Natural killer cell treated with Interleukin-12 subunit alpha and Interleukin-12 subunit beta and Interleukin-15 and Interleukin-18, amount 100 ng/mL, for 72 hours (primary cell): ENCODE measurements at regions not wholly inside any gene's neighbourhood (a gene's known extent, or its start where the extent isn't known, plus 50 kb on each side); places are given as distances from the start of the nearest gene placed in this dataset.

ENCODE experiments used
- ATAC-seq, 2 donors: fragments of 150-1000 bp; cut with Tn5 transposase in 1 of 2; sonication (Bioruptor Pico), chemical (Tn5 transposase) in 1 of 2; 2 replicates each; pipeline ENCODE4 v1.10.0; 2021
- DNase-seq: peaks from one replicate; pipeline ENCODE4 v3.0.0; 2022; ENCODE audit warnings: low spot score
- H3K27ac Mint-ChIP-seq, 2 donors: 1 replicate in 1 of 2; 2 replicates in 1 of 2; pipeline ENCODE4 v1.8.0; 2022; ENCODE audit warnings: mixed read lengths in 2 of 2, mild to moderate bottlenecking in 1 of 2, moderate library complexity in 1 of 2
- H3K27me3 Mint-ChIP-seq, 2 donors: 1 replicate in 1 of 2; 2 replicates in 1 of 2; pipeline ENCODE4 v1.8.0; 2022; ENCODE audit warnings: mixed read lengths in 2 of 2
- H3K36me3 Mint-ChIP-seq: one replicate; pipeline ENCODE4 v1.8.0; 2022; ENCODE audit warnings: mixed read lengths
- H3K4me1 Mint-ChIP-seq, 2 donors: 1 replicate in 1 of 2; 2 replicates in 1 of 2; pipeline ENCODE4 v1.8.0; 2022; ENCODE audit warnings: low read depth in 2 of 2, mixed read lengths in 2 of 2, mild to moderate bottlenecking in 1 of 2
- H3K4me3 Mint-ChIP-seq: one replicate; pipeline ENCODE4 v1.8.0; 2022; ENCODE audit warnings: mixed read lengths
- H3K9me3 Mint-ChIP-seq: 2 replicates; pipeline ENCODE4 v1.8.0; 2022; ENCODE audit warnings: mixed read lengths

DNA sequence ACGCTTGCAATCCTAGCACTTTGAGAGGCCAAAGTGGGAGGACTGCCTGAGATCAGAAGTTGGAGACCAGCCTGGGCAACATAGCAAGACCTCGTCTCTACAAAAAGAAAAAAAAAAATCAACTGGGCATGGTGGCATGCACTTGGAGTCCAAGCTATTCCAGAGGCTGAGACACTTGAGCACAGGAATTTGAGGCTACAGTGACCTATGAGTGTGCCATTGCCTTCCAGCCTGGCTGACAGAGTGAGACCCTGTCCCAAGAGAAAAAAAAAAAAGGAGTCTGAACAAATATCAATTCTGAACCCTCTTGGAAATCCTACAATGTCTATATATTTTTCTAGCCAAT lies 126.8 kb upstream of the NRP1 start:
- H3K27ac Mint-ChIP-seq, result no peak overlapping the region
- peaks cover 0 to 3% of the 10 kb centered on the region in 2 donors for H3K27me3 Mint-ChIP-seq
- H3K36me3 Mint-ChIP-seq, result no peaks in the 10 kb centered on the region
- no peak overlapping the region for H3K4me3 Mint-ChIP-seq
- DNase-seq (no peak), ATAC-seq (no peak)
- H3K4me1 Mint-ChIP-seq, result no peaks in the 10 kb centered on the region
- H3K9me3 Mint-ChIP-seq, result no peaks in the 10 kb centered on the region

GRCh38 chr10:33460505-33461294 lies 126.2 kb upstream of the NRP1 start:
- Mint-ChIP-seq H3K4me1 (no peaks in the 10 kb centered on the region), H3K9me3 (no peaks in the 10 kb centered on the region), H3K27ac (no peak overlapping the region), H3K27me3 (peaks cover 0 to 3% of the 10 kb centered on the region in 2 donors), H3K36me3 (no peaks in the 10 kb centered on the region), H3K4me3 (no peak overlapping the region)
- no peak for ATAC-seq
- no peak for DNase-seq

DNA sequence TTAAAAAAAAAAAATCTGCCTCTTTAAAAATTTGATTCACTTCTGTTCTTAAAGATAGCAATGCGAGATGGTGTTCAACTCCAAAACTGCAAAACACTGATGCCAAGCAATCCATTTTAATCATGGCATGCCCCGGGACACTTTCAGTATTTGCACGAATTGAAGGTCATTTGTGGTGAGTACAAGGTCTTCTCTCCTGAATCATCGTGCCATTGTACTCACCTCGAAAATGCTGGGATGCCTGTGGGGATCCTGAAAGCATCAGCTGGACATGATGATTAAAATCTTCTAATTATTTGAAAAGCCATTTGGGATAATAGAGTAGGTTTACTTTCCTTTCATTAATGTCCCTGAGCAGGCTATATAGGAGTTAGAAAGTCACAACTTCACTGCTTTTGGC lies 125.1 kb upstream of the NRP1 start:
- no peaks in the 10 kb centered on the region for H3K27me3 Mint-ChIP-seq
- no peaks in the 10 kb centered on the region for H3K36me3 Mint-ChIP-seq
- no peak for DNase-seq
- H3K27ac Mint-ChIP-seq, result no peak overlapping the region
- ATAC-seq, result no peak
- no peaks in the 10 kb centered on the region for H3K4me1 Mint-ChIP-seq
- no peak overlapping the region for H3K4me3 Mint-ChIP-seq
- no peaks in the 10 kb centered on the region for H3K9me3 Mint-ChIP-seq

GRCh38 chr10:33455029-33455428 lies 120.6 kb upstream of the NRP1 start:
- Mint-ChIP-seq H3K27ac (no peak overlapping the region), H3K4me3 (no peak overlapping the region), H3K4me1 (no peaks in the 10 kb centered on the region), H3K9me3 (peaks cover 4% of the 10 kb centered on the region), H3K36me3 (peaks cover 7% of the 10 kb centered on the region), H3K27me3 (peaks cover 5 to 8% of the 10 kb centered on the region in 2 donors)
- ATAC-seq (no peak), DNase-seq (no peak)

- Mint-ChIP-seq H3K36me3 (peaks cover 7% of the 10 kb centered on the region), H3K27ac (no peak overlapping the region), H3K27me3 (peaks cover 5 to 9% of the 10 kb centered on the region in 2 donors), H3K9me3 (peaks cover 4% of the 10 kb centered on the region), H3K4me3 (no peak overlapping the region), H3K4me1 (no peaks in the 10 kb centered on the region)
- DNase-seq (no peak), ATAC-seq (no peak)
Observed at GRCh38 chr10:33454554-33454953, 120.1 kb upstream of the NRP1 start.

DNA sequence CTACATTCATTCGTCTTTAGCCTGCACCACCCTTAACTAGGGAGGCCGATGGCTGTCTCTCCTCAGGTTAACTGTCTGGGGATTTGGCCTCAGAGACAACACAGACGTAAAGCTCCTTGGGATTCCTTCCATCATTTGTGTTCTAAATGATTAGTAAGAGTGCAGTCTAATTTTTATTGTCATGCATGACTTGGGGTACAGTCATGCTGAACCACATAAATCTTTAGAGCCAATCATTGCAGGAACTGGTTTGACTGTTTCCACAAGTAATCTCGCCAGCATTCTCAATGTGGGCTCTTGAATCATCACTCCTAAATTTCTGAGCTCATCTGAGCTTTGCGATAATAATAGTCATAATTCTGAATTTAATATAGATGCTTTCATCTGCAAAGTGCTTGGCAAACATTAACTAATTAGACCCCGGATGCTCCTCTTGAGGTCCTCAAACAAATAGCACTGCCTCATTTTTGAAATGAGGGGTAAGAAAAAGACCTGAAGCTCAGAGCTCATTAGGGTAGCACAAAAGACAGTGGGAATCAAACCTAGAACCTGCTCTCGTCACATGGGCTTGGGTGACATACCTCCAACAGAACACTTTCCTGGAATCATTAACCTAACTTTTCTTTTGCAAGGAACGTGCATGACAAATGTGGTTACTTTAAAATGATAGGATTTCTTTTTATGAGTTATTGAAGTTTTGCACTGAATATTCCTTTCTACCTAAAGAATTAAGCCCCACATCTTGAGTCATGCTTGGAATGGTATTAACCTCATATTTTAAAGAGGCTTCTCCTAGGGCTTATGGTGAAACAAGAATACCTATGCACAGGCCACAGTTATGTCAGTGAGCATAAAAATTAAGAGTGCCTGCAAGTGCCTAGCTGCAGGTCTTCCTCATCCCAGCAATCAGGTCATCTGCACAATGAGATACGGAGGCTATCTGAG lies 118.9 kb upstream of the NRP1 start:
- Mint-ChIP-seq H3K4me1 (no peaks in the 10 kb centered on the region), H3K4me3 (no peak overlapping the region), H3K36me3 (peaks cover 7% of the 10 kb centered on the region), H3K27ac (no peak overlapping the region), H3K27me3 (peaks cover 11 to 20% of the 10 kb centered on the region in 2 donors), H3K9me3 (peaks cover 4% of the 10 kb centered on the region)
- ATAC-seq (no peak), DNase-seq (no peak)

GRCh38 chr10:33448421-33449140 lies 114.1 kb upstream of the NRP1 start:
- ATAC-seq, result no peak
- no peaks in the 10 kb centered on the region for H3K4me1 Mint-ChIP-seq
- H3K27me3 Mint-ChIP-seq, result peaks cover 17 to 27% of the 10 kb centered on the region in 2 donors
- no peak overlapping the region for H3K4me3 Mint-ChIP-seq
- H3K9me3 Mint-ChIP-seq, result peaks cover 4% of the 10 kb centered on the region
- no peak for DNase-seq
- H3K36me3 Mint-ChIP-seq, result peaks cover 7% of the 10 kb centered on the region
- H3K27ac Mint-ChIP-seq, result no peak overlapping the region

GRCh38 chr10:33441561-33441960 lies 107.1 kb upstream of the NRP1 start:
- Mint-ChIP-seq H3K27ac (no peak overlapping the region), H3K36me3 (no peaks in the 10 kb centered on the region), H3K4me3 (no peak overlapping the region), H3K27me3 (peaks cover 19 to 33% of the 10 kb centered on the region in 2 donors), H3K4me1 (no peaks in the 10 kb centered on the region), H3K9me3 (peaks cover 2% of the 10 kb centered on the region)
- DNase-seq (no peak), ATAC-seq (no peak)

GRCh38 chr10:33434933-33435332 lies 100.5 kb upstream of the NRP1 start:
- H3K4me1 Mint-ChIP-seq, result no peaks in the 10 kb centered on the region
- H3K36me3 Mint-ChIP-seq, result no peaks in the 10 kb centered on the region
- H3K4me3 Mint-ChIP-seq, result no peak overlapping the region
- no peak overlapping the region for H3K27ac Mint-ChIP-seq
- peaks cover 2% of the 10 kb centered on the region for H3K9me3 Mint-ChIP-seq
- DNase-seq (no peak), ATAC-seq (no peak)
- peaks cover 15 to 32% of the 10 kb centered on the region in 2 donors for H3K27me3 Mint-ChIP-seq

DNA sequence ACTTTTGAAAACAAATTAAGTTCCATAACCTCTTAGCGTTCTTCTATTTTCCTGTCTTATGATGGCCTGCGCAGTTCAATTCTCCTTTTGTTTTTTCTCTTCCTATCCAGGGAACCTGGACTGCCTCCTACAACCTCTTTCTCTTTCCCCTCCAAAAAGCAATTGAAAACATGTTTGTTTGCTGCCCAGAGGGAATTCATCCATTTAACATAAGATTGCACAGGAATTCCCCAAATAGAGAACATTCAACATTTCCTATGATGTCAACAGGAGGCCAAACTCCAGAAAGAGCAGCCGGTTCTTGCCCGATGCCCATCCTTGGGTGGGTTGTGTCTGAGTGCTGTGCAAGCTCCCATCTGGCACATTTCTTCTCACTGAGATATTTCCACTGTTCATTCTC lies 94.2 kb upstream of the NRP1 start:
- H3K27ac Mint-ChIP-seq, result no peak overlapping the region
- H3K36me3 Mint-ChIP-seq, result no peaks in the 10 kb centered on the region
- no peak overlapping the region for H3K4me3 Mint-ChIP-seq
- no peaks in the 10 kb centered on the region for H3K9me3 Mint-ChIP-seq
- no peak for ATAC-seq
- H3K4me1 Mint-ChIP-seq, result no peaks in the 10 kb centered on the region
- DNase-seq, result no peak
- peaks cover 12 to 20% of the 10 kb centered on the region in 2 donors for H3K27me3 Mint-ChIP-seq

DNA sequence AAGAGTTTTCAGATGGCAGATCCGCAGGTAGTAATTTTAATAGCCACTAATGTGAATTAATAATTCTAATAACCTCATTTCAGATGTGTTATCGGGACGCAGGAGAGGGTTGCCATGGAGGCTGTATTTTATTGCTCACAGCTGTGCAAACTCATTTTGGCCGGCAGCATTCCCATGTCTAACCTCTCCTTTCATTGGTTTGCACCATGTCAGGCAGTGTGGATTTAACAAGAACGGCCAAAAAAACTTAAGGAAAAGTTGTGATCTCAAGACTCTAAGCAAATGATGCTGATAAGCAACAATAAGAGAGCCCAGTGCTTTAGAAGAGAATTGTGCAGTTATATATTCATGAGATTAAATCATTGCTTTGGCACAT lies 88.7 kb upstream of the NRP1 start:
- Mint-ChIP-seq H3K36me3 (no peaks in the 10 kb centered on the region), H3K9me3 (no peaks in the 10 kb centered on the region), H3K27me3 (peaks cover 17 to 29% of the 10 kb centered on the region in 2 donors), H3K27ac (no peak overlapping the region), H3K4me1 (no peaks in the 10 kb centered on the region), H3K4me3 (no peak overlapping the region)
- ATAC-seq (no peak), DNase-seq (no peak)

DNA sequence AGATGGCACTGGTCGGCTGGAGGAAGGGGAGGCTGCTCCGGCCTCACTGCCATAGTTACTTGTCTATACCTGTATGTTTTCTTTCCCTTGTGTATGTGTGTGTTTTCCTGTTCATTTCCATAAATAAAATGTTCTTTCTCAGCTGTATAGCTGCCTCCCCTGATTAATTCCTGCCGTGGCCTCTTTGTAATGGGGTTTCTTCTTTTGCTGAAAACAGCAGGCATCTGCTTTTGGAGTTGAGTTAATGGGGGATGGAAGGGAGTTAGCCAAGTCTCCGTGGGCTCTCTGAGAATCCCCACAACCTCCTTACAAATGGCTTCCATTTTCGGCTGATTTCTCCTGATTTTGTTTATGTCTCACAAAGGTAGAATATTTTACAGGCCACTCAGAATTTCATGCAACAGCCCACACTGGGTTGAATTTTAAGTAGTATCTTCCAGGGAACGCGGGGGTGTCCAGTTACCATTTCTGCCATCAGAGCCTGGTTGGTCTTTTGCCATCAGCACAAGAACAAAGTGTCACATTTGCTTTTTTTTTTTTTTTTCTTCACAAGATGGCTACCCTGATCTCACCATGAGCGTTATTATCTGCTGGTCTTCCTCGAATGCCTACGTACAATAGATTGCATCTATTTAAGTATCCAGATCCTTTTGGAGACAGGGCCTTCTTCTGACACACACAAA lies 88.1 kb upstream of the NRP1 start:
- H3K36me3 Mint-ChIP-seq, result no peaks in the 10 kb centered on the region
- H3K27me3 Mint-ChIP-seq, result peaks cover 17 to 29% of the 10 kb centered on the region in 2 donors
- H3K4me1 Mint-ChIP-seq, result no peaks in the 10 kb centered on the region
- ATAC-seq (no peak), DNase-seq (no peak)
- H3K9me3 Mint-ChIP-seq, result no peaks in the 10 kb centered on the region
- H3K27ac Mint-ChIP-seq, result no peak overlapping the region
- no peak overlapping the region for H3K4me3 Mint-ChIP-seq

GRCh38 chr10:33421789-33422462 lies 87.5 kb upstream of the NRP1 start:
- peaks cover 16 to 33% of the 10 kb centered on the region in 2 donors for H3K27me3 Mint-ChIP-seq
- no peaks in the 10 kb centered on the region for H3K9me3 Mint-ChIP-seq
- no peaks in the 10 kb centered on the region for H3K36me3 Mint-ChIP-seq
- DNase-seq, result no peak
- H3K4me3 Mint-ChIP-seq, result no peak overlapping the region
- no peak overlapping the region for H3K27ac Mint-ChIP-seq
- ATAC-seq, result no peak
- H3K4me1 Mint-ChIP-seq, result no peaks in the 10 kb centered on the region
